ENCODE measurements at regions not wholly inside any gene's neighbourhood (a gene's known extent, or its start where the extent isn't known, plus 50 kb on each side); places are given as distances from the start of the nearest gene placed in this dataset.

DNA sequence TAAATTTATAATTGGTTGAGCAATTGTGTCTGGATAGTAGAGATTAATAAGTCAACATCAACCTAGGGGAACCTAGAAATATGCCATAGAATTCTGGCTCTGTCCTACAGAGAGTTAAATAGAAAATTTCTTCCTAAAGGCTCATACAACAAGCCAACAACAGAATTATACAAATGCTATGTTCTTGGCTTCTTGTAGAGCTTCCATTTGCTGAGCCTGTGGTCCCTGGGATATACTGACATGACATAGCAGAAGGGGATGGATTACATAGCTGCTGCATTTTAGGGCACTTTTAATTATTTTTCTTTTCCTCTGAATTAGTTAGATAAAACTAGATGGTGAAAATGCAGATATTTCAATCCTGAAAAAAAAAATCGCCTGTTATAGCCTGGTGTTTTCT is 95.5 kb upstream of the ST6GAL2 start:
- DNase-seq, result no peak

DNA sequence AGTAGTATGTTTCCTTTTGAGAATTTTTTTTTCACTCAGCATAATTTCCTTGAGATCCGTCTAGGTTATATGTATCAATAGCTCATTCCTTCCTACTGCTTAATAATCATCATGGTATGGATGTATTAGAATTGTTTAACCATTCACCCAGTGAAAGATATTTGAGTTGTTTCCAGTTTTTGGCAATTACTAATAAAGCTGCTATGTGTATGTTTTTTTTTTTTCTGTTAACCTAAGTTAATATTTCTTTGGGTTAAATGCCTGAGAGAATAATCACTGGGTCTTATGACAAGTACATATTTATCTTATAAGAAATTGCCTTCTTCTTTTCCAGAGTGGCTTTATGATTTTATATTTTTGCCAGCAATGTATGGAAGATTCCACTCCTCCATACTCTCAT is 96.4 kb upstream of the ST6GAL2 start:
- DNase-seq, result no peak

DNA sequence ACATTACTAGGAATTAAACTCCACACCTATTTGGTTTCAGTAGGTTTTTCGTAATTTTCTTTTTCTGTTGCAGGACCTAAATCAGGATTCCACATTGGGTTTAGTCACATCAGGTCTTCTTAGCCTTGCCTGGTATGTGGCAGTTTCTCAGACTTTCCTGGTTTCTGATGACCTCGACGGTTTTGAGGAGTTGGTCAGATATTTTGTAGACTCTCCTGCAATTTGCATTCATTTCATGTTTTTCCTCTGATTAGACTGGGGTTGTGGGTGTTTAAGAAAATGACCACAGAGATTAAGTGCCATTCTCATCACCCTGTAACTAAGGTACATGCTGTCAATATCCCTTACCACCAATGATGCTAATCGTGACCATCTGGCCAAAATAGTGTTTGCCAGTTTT is 97.3 kb upstream of the ST6GAL2 start:
- no peak for DNase-seq

DNA sequence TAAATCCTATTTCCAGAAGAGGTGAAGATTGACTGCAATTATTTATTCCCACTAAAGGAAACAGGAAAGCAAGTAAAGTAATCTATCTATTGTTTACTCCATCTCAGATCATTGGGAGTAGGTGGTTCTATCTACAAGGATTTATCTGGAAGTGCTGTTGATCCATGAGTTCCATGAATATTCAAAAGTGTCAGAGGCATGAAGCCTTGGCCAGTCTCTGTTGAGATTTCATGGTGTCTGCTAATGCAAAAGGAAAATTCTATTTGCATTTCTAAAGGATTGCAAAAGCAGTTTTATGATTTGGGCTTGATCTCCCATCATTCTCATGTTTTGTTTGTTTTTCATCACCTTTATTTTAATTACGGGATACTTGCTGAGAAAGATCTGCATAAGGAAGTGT is 102.4 kb upstream of the ST6GAL2 start:
- DNase-seq, result no peak

DNA sequence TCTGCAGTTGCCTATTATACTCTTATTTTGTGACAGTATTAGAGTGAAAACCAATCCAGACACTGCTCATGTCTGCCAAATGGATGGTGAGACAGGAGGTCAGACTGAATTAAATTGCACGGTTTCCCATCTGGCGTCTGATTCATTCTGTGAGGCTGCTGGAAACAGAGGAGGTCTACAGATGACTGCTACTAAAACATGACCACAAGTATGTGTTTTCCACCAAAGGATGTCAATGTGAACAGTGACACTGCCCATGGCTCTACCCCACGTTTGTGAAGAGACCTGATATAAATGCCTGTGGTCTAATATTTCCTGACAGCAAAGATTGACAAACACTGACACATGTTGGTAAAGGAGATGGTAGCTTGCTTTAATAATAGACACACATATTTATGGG is 104.3 kb upstream of the ST6GAL2 start:
- no peak for DNase-seq

DNA sequence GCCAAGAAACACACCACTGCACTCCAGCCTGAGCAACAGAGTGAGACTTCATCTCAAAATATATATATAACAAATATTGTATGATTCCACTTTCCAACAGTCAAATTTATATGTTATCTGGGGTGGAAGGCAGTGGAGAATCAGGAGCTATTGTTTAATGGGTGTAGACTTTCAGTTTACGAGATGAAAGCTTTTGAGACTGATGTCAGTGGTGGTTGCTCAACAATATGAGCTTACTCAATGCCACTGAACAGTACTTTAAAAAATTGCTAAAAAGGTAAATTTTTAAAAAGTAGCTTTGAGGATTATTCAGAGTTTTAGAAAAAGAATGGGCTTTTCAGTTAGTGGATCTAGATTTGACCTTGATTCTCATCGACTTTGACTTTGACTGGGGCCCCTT is 105.9 kb upstream of the ST6GAL2 start:
- DNase-seq, result no peak

DNA sequence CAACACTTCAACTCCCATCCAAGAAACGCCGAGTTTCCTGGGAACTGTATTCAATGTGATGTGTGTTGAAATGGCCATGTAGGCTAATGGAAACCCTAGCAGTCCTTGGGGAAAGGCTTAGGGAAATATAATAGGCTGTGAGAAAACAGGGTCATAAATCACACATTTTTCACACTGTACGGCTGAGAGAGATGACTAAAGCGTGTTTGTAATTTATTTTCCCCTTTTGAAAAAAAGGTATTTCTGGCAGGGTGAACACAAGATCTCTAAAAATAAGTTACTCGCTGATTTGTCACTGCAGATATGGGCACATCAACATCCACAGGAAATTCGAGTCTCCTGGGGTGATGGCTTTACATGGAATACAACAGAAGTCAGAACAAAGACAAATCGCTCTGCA is 109.6 kb upstream of the ST6GAL2 start:
- DNase-seq, result no peak

DNA sequence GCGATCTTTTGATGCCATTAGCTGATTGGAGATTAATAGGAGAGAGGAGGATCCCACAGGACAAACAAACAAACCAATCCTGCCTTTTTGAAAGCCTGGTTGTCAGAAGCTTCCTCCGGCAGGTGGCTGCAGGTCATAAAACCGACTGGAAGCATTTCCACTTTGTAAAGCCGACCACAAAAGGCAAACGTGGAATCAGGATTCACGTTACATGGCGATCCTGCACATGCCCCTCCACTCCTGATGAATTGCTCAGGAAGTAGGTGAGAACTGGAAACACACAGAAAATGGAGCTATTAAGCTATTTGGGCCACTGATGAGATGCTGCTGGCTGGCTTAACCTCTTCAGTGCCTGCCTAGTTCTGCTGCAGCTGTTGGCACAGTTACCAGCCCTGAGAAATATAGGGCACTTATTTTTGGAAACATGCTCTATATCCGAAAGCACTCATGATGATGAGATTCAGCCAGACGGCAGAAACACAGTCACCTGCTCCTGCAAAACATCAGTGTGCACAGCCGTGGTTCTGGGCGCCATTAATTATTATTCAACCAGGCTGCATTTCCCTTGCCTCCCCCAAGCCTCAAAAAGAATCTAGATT is 110.3 kb upstream of the ST6GAL2 start:
- peak; percentile 72 for DNase-seq

DNA sequence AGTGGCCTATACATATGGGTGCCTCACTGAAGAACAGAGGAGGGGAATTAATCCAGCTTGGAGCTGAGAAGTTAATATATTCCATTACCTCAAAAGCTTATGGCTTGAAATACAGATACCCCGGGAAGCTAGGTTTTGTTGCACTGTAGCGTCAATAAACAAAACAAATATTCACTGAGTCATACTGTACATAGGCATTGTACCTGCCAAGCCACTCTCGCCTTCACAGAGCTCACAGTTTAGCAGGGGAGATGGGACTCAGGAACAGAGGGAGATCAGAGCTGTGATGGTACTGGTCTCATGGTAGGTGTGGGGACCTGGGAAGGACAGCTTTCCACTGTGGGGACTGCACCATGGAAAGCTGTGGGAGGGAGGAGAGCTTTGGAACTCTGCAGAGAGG is 111.2 kb upstream of the ST6GAL2 start:
- no peak for DNase-seq

DNA sequence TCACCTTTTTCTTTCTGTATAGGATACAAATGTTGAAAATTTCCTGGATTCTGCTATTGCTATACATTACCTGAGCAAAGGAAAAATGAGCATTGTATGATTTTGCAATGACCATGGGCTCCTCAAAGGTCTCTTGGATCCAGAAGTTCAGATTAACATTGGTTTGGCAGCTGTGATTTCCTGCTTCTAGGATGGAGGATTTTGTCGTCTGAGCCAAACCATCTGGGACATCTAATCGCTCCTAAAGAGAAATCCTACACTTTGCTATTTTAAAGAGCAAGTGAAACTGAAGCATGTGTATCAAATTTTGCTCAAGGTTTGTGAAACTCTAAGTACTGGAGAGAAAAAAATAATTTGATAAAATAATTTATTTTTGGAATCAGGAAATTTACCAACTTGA is 115.1 kb upstream of the ST6GAL2 start:
- no peak for DNase-seq

DNA sequence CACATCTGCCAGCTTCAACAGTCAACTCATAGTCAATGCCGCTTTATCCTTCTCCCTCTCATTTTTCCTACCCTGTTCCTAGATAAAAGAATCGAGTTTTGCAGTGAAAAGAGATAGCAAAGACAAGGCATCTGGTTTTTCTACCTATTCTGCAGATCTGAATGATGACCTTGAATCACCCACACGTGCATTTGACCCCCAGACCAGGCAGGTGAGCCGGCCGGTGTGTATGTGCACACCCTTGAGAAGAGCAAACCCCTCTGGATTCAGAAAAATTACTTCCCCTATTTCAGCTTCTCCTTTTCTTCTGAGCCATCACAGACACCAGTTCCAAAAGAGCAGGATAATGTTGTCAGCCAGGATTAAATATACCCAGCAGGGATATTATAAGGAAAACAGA is 115.6 kb upstream of the ST6GAL2 start:
- DNase-seq, result no peak

DNA sequence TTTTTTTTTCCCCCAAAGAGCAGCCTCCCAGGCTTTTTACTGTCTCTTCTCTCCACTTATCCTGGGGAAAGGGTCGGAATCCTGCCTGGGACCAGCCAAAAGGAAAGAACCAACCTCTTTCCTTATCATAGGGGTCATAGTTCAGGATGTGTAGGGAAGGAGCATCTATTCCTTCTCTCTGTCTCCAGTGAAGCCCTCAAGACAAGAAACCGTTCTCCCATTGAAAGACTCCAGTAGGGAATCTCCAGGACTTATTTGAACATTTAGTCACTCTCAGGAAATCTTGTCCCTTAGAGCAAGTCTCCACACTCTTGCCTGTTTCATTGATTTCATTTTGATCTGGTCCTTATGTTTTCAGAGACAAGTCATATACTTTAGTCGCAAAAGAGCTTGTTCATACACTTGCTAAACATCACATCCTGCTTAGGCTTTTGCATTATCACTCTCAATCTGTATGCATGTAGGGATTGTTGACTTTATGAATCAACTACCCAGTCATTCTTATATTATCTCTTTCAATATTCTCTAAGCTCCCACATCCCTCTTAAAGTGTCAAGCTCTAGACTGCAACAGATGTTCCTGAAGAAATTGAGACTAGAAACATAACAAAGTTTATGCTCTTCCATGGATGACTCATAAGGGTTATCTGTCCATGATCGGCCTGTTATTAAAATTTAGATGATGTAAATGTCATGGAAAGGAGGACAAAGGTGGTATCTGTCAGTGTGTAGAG is 116.2 kb upstream of the ST6GAL2 start:
- no peak for DNase-seq

DNA sequence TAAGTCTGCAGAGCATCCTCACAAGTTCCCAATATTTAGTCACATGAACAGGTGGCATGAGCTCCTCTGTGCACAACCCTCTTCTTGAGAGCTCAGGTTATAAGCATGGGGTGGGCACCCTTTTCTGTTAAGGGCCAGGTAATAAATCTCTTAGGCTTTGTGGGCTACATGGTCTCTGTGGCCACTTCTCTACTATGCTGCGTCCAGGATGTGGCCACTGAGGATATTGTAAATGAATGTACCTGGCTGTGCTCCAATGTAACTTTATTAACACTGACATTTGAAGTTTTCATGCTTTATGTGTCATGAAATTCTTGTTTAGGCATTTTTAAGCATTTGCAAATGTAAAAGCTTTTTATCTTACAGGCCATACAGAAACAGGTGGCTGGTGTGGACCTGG is 116.8 kb upstream of the ST6GAL2 start:
- no peak for DNase-seq

DNA sequence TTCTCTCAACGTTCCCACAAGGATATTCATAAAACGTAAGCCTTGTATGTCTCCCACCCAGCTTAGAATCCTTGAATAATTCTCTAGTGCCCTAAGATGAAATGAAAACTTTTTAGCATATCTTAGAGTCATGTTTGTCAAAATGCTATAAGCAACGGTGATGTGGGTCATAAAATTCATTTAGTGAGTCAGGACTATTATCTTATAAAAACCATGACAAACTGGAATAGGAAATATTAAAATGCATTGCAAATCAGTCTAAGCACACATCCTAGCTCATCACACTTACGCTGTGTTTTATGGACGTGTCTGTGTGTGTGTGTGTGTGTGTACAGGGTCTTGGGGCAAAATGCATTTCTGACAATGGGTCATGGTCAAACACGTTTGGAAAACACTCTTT is 119.9 kb upstream of the ST6GAL2 start:
- DNase-seq, result no peak

DNA sequence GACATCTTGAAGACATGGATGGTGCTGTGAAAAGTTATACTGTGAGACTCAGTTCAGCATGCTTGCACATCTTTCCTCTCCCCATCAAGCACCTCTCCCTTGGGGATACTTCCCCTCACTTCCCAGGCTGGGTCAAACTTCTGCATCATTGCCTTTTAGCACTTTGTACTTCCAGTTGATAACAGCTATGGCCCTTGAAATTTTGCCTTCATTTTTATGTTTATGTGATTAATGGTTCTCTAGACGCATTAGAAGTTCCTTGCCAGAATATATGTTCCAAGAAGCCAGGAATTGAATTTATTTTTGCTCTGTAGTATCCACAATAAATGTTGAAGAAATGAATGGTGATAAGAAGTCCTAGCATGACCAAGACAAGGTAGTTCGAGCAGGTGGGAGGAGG is 120.9 kb upstream of the ST6GAL2 start:
- DNase-seq, result no peak

DNA sequence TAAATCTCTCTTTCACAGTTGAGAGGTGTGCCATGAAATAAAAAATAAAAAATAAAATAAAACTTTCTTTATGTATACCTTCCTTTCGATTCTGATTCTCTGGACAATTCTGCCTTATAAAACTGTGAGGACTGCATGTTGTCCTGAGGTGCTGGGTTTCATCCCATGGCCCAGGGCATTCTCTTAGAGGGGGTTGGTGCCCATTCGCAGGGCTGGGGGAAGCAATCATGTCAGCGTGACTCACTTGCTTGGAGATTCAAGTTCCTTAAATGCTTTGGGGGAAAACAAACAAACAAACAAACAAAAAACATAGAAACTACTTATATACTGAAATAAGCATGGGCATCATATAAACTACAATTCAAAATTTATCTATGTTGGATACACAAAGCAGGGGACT is 122.0 kb upstream of the ST6GAL2 start:
- DNase-seq, result no peak

DNA sequence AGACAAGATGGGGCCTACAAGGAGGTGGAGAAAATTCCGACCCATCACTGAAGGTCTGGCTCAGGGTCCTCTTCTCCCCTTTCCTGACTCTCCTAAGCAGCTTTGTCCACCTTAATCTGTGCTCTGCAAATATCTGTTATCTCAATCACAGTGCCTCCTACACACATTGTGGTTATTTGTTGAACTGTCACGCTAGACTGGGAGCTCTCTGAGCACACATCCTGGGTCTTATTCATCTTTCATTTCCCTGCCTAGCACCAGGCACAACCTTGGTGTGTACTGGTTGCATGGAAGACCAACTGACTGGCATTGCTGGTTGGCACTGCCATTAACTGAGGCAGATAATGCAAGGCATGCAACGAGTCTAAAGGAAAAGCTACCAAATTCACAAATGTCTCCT is 122.9 kb upstream of the ST6GAL2 start:
- DNase-seq, result no peak

DNA sequence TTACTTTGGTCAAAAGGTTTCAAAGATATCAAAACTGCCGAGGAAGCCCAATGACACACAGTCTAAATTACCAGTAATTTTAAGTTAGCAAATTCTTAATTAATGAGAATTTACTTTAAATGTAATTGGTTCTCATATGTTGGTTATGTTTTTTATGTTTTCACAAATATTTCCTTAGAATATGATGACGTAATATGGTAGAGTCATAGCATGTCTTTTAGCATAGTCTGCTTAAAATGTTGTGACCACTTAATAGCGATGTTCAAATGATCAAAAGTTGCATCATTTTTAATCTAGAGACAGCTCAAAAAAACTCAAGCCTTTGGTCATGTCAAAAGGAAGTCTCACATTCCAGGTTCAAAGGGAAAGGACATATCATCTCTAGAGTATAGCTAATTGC is 123.3 kb upstream of the ST6GAL2 start:
- no peak for DNase-seq

DNA sequence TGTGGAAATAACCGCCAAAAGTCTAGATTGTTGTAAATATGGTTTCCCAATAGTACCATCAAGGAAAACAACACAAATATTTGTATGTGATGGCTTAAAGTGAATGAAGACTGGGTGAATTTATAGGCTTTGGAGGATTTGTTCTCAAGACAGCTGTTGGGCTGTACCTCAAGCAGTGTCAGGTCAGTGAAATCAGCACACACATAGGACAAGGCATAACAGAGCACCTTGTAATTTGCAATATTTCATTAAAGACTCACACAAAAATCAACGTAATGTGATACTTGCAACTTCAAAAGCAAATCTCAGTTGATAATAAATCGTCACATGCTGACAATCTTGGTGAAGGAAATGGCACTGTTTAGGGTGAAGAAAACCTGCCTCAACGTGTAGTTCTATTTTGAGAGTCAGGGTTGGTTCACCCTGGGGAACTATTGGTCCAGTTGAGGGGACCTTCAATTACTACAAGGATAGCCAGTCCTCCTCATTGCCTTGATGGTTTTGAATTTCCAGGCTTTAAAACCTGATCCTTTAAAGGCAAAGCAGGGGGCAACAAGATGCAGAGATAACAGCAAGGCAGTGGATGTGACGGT is 126.8 kb upstream of the ST6GAL2 start:
- DNase-seq, result no peak

DNA sequence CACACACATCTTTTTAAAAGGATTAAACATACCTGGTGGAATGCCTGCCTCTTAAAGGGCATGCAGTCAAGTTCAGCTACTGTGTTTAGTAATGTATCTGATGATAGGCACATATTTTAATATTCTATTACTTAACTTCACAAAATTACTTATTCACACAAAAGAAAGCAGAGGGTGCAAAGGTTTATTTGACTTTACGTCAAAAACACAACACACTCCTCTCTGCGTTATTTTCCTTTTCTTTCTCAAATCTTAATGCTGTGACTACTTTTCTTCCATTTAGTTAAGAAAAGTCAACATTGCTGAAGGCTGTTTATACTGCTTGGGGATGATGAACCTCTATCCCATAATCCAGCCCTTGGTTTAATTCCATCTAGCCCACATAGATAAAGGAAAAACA is 127.9 kb upstream of the ST6GAL2 start:
- no peak for DNase-seq

DNA sequence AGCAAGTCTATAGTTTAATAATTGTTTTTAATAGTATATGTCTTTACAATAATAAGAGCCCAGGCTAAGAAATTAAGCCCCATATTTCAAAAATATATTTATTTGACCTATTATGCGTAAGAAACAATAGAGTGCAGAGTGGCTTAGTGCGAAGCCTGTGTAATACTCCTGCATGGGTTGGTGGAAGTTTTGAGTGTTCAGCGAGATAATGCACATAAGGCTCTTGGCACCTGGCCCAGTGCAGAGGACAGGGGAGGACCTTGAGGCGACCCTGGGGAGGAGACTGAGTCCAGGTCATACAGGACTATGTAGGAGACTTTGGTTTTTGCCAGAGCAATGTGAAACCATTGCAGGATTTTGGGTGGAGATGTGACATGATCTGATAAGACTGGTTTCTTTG is 132.4 kb upstream of the ST6GAL2 start:
- DNase-seq, result no peak

DNA sequence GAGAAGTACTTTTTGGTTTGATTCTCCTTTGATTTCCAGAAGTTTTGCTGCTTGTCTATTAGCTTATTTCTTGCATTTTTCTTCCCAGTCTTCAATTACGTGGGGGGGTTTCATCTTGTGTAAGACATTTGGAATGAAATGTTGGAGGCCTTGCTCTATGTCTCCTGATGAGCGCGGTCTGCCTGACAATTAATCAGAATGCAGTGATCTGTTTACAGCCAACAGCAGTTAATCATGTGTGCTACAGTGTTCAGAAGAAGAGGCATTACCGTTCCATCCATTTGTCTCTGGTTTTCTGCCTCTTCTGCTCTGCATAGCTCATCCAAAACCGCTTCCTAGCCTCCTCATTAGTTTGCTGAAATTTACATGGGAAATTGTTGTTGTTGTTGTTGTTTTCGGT is 134.4 kb upstream of the ST6GAL2 start:
- DNase-seq, result no peak

DNA sequence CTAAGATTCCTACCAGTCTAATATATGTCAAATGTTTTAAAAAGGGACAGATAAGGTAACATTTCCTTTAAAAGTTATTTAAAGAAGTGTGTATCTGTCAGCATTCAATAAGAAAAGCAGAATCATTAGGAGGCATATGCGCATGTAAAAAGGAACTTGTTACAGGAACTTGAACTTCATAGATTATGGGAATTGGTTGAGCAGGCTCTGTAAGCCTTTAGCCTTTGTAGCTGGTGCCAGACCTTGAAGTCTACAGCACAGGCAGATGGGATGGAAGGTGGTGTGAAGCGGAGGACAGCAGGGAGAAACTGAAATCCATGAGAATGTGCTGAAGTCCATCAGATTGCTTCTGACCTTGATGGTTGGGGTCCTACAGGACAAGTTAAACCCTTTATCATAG is 138.3 kb upstream of the ST6GAL2 start:
- DNase-seq, result no peak

DNA sequence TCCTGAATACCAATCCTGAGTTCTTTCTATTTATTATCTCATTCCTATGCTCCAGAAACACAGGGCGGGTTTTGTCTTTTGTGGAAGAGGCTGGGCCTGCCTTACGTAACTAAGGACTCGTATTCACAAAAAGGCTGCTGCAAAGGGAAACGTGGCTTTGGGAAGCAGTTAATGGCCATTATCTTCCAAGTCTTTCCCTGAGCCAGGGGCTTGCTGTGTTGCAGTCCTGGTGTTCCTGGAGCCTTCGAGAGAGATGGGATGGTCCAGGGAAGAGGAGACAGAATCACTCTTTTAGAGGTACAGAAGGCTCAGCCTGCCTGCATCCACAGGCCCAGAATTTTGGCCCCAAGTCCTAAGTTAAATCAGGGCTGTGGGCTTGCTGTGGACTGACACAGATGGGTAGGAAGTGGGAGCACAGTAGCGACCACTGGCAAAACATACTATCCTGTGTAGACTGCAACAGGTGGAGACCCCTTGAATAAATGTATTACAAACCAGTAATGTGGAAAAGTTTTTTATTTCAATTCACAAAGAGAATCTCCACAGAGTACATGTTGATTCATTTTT is 139.4 kb upstream of the ST6GAL2 start:
- no peak for DNase-seq
